SU-DHL-6 (cell line): ENCODE measurements at regions not wholly inside any gene's neighbourhood (a gene's known extent, or its start where the extent isn't known, plus 50 kb on each side); places are given as distances from the start of the nearest gene placed in this dataset.

Experiments
- EZH2phosphoT487 ChIP-seq: fragments of 200-600 bp; sonication (generic), shearing (Covaris generic); conservative IDR thresholded peaks from 2 replicates; pipeline ENCODE4 v1.6.1; 2018; ENCODE audit warnings: mild to moderate bottlenecking, antibody characterized with exemption, low read length, moderate library complexity, mixed read lengths
- TF ChIP-seq, protein P1 (sequence below): fragments of 200-600 bp; sonication (generic); IDR thresholded peaks from one replicate; pipeline ENCODE4 v1.5.1; 2017; ENCODE audit warnings: antibody characterized with exemption, mild to moderate bottlenecking, low read length, moderate library complexity; ENCODE audit not compliant: insufficient read depth, poor library complexity, severe bottlenecking

DNA sequence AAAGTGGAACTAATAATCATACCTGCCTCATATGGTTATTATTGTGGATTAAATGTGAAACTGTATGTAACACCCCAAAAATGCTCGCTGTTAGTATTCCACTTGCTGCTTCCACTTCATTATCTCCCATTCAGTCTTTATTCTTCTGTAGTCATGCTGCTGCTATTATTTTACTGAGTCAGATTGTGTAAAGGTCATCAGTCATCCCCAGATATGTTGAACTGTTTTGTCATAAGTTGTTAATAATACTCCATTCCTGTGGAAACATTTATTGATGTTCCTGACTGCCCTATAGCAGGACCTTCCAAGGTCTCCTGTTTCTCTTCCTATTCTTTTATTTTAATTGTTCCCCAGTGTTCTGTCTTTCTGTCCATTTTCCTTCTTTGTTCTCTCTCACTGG lies 1148.3 kb downstream of the EPHA7 start:
- TF ChIP-seq, protein P1, sequence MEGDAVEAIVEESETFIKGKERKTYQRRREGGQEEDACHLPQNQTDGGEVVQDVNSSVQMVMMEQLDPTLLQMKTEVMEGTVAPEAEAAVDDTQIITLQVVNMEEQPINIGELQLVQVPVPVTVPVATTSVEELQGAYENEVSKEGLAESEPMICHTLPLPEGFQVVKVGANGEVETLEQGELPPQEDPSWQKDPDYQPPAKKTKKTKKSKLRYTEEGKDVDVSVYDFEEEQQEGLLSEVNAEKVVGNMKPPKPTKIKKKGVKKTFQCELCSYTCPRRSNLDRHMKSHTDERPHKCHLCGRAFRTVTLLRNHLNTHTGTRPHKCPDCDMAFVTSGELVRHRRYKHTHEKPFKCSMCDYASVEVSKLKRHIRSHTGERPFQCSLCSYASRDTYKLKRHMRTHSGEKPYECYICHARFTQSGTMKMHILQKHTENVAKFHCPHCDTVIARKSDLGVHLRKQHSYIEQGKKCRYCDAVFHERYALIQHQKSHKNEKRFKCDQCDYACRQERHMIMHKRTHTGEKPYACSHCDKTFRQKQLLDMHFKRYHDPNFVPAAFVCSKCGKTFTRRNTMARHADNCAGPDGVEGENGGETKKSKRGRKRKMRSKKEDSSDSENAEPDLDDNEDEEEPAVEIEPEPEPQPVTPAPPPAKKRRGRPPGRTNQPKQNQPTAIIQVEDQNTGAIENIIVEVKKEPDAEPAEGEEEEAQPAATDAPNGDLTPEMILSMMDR: no peak
- no peak for TF ChIP-seq EZH2phosphoT487
